HL-60 (cell line): ENCODE measurements at regions not wholly inside any gene's neighbourhood (a gene's known extent, or its start where the extent isn't known, plus 50 kb on each side); places are given as distances from the start of the nearest gene placed in this dataset.

ENCODE experiments used
- TF ChIP-seq, protein P1 (sequence below): IDR thresholded peaks from one replicate; pipeline ENCODE4 v1.5.1; 2011; ENCODE audit warnings: low read length, control low read depth, inconsistent platforms; ENCODE audit not compliant: insufficient read depth
- TF ChIP-seq, protein P2 (sequence below): IDR thresholded peaks from 2 replicates; pipeline ENCODE4 v1.6.1; 2012; ENCODE audit warnings: low read depth; ENCODE audit not compliant: insufficient replicate concordance

DNA sequence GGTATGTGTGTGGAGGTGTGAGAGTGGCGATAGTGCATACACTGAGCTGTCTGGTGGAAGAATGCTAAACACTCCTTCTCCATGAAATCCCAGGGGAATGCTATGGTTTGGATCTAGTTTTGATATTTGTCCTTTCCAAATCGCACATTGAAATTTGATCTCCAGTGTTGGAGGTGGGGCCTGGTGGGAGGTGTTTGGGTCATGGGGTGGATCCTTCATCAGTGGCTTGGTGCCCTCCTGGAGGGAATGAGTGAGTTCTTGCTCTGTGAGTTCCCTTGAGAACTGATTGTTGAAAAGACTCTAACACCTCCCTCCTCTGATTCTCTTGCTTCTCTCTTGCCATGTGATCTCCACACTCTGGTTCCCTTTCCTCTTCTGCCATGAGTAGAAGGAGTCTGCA lies 114.1 kb upstream of the HHIP start:
- TF ChIP-seq, protein P1, sequence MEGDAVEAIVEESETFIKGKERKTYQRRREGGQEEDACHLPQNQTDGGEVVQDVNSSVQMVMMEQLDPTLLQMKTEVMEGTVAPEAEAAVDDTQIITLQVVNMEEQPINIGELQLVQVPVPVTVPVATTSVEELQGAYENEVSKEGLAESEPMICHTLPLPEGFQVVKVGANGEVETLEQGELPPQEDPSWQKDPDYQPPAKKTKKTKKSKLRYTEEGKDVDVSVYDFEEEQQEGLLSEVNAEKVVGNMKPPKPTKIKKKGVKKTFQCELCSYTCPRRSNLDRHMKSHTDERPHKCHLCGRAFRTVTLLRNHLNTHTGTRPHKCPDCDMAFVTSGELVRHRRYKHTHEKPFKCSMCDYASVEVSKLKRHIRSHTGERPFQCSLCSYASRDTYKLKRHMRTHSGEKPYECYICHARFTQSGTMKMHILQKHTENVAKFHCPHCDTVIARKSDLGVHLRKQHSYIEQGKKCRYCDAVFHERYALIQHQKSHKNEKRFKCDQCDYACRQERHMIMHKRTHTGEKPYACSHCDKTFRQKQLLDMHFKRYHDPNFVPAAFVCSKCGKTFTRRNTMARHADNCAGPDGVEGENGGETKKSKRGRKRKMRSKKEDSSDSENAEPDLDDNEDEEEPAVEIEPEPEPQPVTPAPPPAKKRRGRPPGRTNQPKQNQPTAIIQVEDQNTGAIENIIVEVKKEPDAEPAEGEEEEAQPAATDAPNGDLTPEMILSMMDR = no peak
- TF ChIP-seq, protein P2, sequence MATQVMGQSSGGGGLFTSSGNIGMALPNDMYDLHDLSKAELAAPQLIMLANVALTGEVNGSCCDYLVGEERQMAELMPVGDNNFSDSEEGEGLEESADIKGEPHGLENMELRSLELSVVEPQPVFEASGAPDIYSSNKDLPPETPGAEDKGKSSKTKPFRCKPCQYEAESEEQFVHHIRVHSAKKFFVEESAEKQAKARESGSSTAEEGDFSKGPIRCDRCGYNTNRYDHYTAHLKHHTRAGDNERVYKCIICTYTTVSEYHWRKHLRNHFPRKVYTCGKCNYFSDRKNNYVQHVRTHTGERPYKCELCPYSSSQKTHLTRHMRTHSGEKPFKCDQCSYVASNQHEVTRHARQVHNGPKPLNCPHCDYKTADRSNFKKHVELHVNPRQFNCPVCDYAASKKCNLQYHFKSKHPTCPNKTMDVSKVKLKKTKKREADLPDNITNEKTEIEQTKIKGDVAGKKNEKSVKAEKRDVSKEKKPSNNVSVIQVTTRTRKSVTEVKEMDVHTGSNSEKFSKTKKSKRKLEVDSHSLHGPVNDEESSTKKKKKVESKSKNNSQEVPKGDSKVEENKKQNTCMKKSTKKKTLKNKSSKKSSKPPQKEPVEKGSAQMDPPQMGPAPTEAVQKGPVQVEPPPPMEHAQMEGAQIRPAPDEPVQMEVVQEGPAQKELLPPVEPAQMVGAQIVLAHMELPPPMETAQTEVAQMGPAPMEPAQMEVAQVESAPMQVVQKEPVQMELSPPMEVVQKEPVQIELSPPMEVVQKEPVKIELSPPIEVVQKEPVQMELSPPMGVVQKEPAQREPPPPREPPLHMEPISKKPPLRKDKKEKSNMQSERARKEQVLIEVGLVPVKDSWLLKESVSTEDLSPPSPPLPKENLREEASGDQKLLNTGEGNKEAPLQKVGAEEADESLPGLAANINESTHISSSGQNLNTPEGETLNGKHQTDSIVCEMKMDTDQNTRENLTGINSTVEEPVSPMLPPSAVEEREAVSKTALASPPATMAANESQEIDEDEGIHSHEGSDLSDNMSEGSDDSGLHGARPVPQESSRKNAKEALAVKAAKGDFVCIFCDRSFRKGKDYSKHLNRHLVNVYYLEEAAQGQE = no peak
